OCI-LY7 (cell line): ENCODE measurements at regions not wholly inside any gene's neighbourhood (a gene's known extent, or its start where the extent isn't known, plus 50 kb on each side); places are given as distances from the start of the nearest gene placed in this dataset.

Experiments
- BruUV-seq: library from RNA; stranded (reverse); fragments of 400-500 nt; replicated peaks from 2 replicates; lab custom pipeline; 2021; lab: Mats Ljungman, UMichigan
- CTCF ChIA-PET: fragments of 300-600 bp; sonication (Branson Sonifier 250); formaldehyde crosslinking; loops from one replicate; lab custom pipeline; 2022; ENCODE audit warnings: antibody characterized with exemption; ENCODE audit not compliant: unreplicated experiment; lab: Charles Lee
- POLR2A ChIA-PET: fragments of 300-600 bp; sonication (Branson Sonifier 250); formaldehyde crosslinking; loops from one replicate; lab custom pipeline; 2022; ENCODE audit warnings: antibody characterized with exemption; lab: Charles Lee
- DNase-seq: peaks from one replicate; pipeline ENCODE4 v3.0.0-alpha.2; 2015; ENCODE audit warnings: low spot score
- H2AFZ ChIP-seq: fragments of 200-600 bp; sonication (generic), shearing (Covaris generic); 2 replicates; pipeline ENCODE4 v1.6.1; 2014; ENCODE audit warnings: mild to moderate bottlenecking, antibody characterized with exemption, low read length, moderate library complexity
- H3K27ac ChIP-seq: fragments of 200-600 bp; sonication (generic); 2 replicates; pipeline ENCODE4 v1.5.1; 2014; ENCODE audit warnings: mixed run types, low read depth, mild to moderate bottlenecking, moderate library complexity, low read length, inconsistent platforms; ENCODE audit not compliant: poor library complexity, severe bottlenecking
- H3K36me3 ChIP-seq: fragments of 200-600 bp; sonication (generic); 2 replicates; pipeline ENCODE4 v1.6.1; 2014; ENCODE audit warnings: mild to moderate bottlenecking, antibody characterized with exemption, low read length, moderate library complexity, mixed read lengths; ENCODE audit not compliant: insufficient read depth
- H3K4me1 ChIP-seq: fragments of 200-600 bp; sonication (generic); 2 replicates; pipeline ENCODE4 v1.5.1; 2014; ENCODE audit warnings: mild to moderate bottlenecking, low read length; ENCODE audit not compliant: insufficient read depth, poor library complexity, severe bottlenecking
- H3K4me2 ChIP-seq: fragments of 200-600 bp; sonication (generic); 2 replicates; pipeline ENCODE4 v1.6.1; 2014; ENCODE audit warnings: mild to moderate bottlenecking, low read length
- H3K4me3 ChIP-seq: fragments of 200-600 bp; sonication (generic); 2 replicates; pipeline ENCODE4 v1.5.1; 2014; ENCODE audit warnings: mild to moderate bottlenecking, low read depth, low read length; ENCODE audit not compliant: poor library complexity, severe bottlenecking
- H3K79me2 ChIP-seq: fragments of 200-600 bp; sonication (generic); 2 replicates; pipeline ENCODE4 v1.6.1; 2016; ENCODE audit warnings: low read depth, mild to moderate bottlenecking, low read length, moderate library complexity, mixed read lengths; ENCODE audit not compliant: insufficient read depth
- H3K9me2 ChIP-seq: fragments of 200-600 bp; sonication (generic); 2 replicates; pipeline ENCODE4 v1.6.1; 2016; ENCODE audit warnings: mild to moderate bottlenecking, low read length, mixed read lengths; ENCODE audit not compliant: insufficient read depth
- H3K9me3 ChIP-seq: fragments of 200-600 bp; sonication (generic); 2 replicates; pipeline ENCODE4 v1.6.1; 2014; ENCODE audit warnings: mild to moderate bottlenecking, mixed run types, low read length, mixed read lengths
- H4K20me1 ChIP-seq: fragments of 200-600 bp; sonication (generic); 2 replicates; pipeline ENCODE4 v1.6.1; 2014; ENCODE audit warnings: mild to moderate bottlenecking, antibody characterized with exemption, low read length, moderate library complexity, mixed read lengths; ENCODE audit not compliant: insufficient read depth
- EZH2phosphoT487 ChIP-seq: fragments of 200-600 bp; sonication (generic); IDR thresholded peaks from 2 replicates; pipeline ENCODE4 v1.6.1; 2018; ENCODE audit warnings: low read depth, borderline replicate concordance, mild to moderate bottlenecking, mixed run types, antibody characterized with exemption, low read length, moderate library complexity, mixed read lengths
- intact Hi-C: fragments of 100-400 bp; cut with micrococcal nuclease; formaldehyde crosslinking; loops from one replicate; pipeline ENCODE4 v1.10.0; 2022; ENCODE audit not compliant: unreplicated experiment
- TF ChIP-seq, protein P1 (sequence below): fragments of 200-600 bp; sonication (generic); conservative IDR thresholded peaks from 2 replicates; pipeline ENCODE4 v1.5.1; 2014; ENCODE audit warnings: mild to moderate bottlenecking, antibody characterized with exemption, low read length, moderate library complexity, mixed read lengths

DNA sequence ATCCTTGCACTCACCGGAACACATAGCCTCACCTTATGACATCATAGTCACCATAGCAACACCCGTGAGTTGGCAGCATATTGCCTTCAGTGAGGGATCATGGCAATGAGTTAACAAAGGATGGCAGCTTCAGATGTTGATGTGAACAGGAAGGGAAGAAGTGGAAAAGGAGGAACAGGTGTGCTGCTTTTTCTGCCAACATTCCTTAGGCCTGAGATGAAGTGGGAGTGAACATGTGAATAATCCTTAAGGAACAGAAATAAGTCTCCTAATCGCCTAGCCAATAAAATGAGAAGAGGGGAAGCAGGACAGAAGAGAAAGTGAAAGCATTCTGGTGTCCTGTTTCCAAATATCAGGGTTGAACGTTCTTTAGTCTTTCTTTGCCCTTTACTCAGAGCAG is 360.0 kb downstream of the BRINP1 start:
- Histone ChIP-seq H3K79me2 (no peaks in the 10 kb centered on the region), H3K36me3 (no peaks in the 10 kb centered on the region), H4K20me1 (no peaks in the 10 kb centered on the region), H3K4me2 (no peak overlapping the region), H3K4me3 (no peak overlapping the region), H3K9me3 (no peaks in the 10 kb centered on the region), H2AFZ (no peak overlapping the region), H3K27ac (no peak overlapping the region), H3K4me1 (no peaks in the 10 kb centered on the region), H3K9me2 (no peaks in the 10 kb centered on the region)
- intact Hi-C loops: no loop called here
- BruUV-seq: no TSS peak
- TF ChIP-seq, protein P1, sequence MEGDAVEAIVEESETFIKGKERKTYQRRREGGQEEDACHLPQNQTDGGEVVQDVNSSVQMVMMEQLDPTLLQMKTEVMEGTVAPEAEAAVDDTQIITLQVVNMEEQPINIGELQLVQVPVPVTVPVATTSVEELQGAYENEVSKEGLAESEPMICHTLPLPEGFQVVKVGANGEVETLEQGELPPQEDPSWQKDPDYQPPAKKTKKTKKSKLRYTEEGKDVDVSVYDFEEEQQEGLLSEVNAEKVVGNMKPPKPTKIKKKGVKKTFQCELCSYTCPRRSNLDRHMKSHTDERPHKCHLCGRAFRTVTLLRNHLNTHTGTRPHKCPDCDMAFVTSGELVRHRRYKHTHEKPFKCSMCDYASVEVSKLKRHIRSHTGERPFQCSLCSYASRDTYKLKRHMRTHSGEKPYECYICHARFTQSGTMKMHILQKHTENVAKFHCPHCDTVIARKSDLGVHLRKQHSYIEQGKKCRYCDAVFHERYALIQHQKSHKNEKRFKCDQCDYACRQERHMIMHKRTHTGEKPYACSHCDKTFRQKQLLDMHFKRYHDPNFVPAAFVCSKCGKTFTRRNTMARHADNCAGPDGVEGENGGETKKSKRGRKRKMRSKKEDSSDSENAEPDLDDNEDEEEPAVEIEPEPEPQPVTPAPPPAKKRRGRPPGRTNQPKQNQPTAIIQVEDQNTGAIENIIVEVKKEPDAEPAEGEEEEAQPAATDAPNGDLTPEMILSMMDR: no peak
- TF ChIP-seq EZH2phosphoT487: no peak
- ChIA-PET POLR2A (no interaction called here), CTCF (no interaction called here)
- DNase-seq: no peak

DNA sequence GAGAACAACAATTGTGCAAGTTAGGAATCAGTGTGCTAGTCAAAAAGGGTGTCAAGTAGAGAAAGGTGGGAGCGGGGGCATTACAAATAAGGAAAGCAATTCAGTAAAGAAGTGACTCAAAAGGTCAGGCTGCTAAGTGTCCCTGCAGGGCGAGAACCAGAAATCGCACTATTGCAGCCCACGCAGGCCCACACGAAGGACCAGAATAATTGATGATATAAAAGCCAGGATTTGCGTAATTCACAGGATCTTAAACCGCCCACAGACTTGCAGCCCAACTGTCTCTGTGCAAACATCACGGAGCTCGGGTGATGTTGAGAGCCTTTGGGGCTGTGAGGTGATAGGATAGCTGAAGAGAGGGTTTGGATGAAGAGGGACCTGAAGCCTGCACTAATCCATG is 349.0 kb downstream of the BRINP1 start:
- H3K4me2 ChIP-seq: no peak overlapping the region
- BruUV-seq: no TSS peak
- H3K4me1 ChIP-seq: no peaks in the 10 kb centered on the region
- intact Hi-C loops: no loop called here
- POLR2A ChIA-PET: no interaction called here
- no peak for DNase-seq
- CTCF ChIA-PET: no interaction called here
- TF ChIP-seq, protein P1: no peak
- no peak for TF ChIP-seq EZH2phosphoT487
- H4K20me1 ChIP-seq: no peaks in the 10 kb centered on the region
- H3K79me2 ChIP-seq: no peaks in the 10 kb centered on the region
- H3K9me2 ChIP-seq: no peaks in the 10 kb centered on the region
- H3K36me3 ChIP-seq: no peaks in the 10 kb centered on the region
- no peak overlapping the region for H3K4me3 ChIP-seq
- H3K27ac ChIP-seq: no peak overlapping the region
- H2AFZ ChIP-seq: no peak overlapping the region
- H3K9me3 ChIP-seq: no peaks in the 10 kb centered on the region

DNA sequence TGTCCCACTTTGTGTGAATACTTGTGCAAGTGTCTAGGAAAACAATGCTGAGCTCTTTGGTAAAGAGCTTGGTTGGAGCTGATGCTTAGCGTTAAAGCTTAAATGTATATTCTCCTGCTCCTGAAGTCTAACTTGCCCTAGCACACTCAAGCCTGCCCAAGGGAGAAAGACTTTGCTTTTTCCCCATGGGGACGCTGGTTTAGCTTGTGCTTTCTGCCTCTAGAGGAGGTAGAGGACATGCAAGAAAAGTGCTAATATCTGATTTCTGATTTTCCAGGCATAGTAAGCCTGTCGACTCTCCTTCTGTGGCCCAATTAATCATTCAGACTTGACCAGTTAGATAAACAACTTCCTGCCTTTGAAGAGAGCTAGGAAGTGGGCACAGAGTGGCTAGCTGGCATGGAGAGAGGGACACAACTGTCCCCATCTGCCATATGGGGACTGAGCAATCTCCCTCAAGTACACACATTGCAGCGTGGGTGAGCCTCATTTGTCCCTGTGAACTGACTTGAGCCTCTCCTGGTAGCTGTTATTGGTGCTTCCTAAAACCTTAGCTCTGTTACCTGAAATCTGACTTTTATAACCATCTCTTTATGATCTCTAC is 348.4 kb downstream of the BRINP1 start:
- POLR2A ChIA-PET: interaction anchor here (0.6 kb wide), 1 partner anchor 23 kb away, joined by 3 read pairs; no protein-coding TSS in a partner anchor
- CTCF ChIA-PET: no interaction called here
- no peak overlapping the region for H3K4me2 ChIP-seq

More for the DNA sequence above, 348.4 kb downstream of the BRINP1 start:
- DNase-seq: no peak
- no peaks in the 10 kb centered on the region for H3K36me3 ChIP-seq
- H2AFZ ChIP-seq: no peak overlapping the region
- H3K4me1 ChIP-seq: no peaks in the 10 kb centered on the region
- intact Hi-C loops: no loop called here
- TF ChIP-seq, protein P1: no peak
- TF ChIP-seq EZH2phosphoT487: no peak
- H4K20me1 ChIP-seq: no peaks in the 10 kb centered on the region
- H3K79me2 ChIP-seq: no peaks in the 10 kb centered on the region
- no peaks in the 10 kb centered on the region for H3K9me2 ChIP-seq
- BruUV-seq: no TSS peak
- no peak overlapping the region for H3K27ac ChIP-seq
- no peak overlapping the region for H3K4me3 ChIP-seq
- no peaks in the 10 kb centered on the region for H3K9me3 ChIP-seq
